HEK293T (cell line): ENCODE measurements at regions not wholly inside any gene's neighbourhood (a gene's known extent, or its start where the extent isn't known, plus 50 kb on each side); places are given as distances from the start of the nearest gene placed in this dataset.

Source experiments
- FOXM1 ChIP-seq: fragments of 450-650 bp; IDR thresholded peaks from 2 replicates; pipeline ENCODE4 v1.6.1; 2017; ENCODE audit warnings: mild to moderate bottlenecking, borderline replicate concordance
- LEF1 ChIP-seq: fragments of 450-650 bp; IDR thresholded peaks from 2 replicates; pipeline ENCODE4 v1.6.1; 2017; ENCODE audit warnings: mild to moderate bottlenecking, borderline replicate concordance
- NFRKB ChIP-seq: fragments of 450-650 bp; IDR thresholded peaks from 2 replicates; pipeline ENCODE4 v1.6.1; 2016; ENCODE audit warnings: mild to moderate bottlenecking, moderate library complexity

DNA sequence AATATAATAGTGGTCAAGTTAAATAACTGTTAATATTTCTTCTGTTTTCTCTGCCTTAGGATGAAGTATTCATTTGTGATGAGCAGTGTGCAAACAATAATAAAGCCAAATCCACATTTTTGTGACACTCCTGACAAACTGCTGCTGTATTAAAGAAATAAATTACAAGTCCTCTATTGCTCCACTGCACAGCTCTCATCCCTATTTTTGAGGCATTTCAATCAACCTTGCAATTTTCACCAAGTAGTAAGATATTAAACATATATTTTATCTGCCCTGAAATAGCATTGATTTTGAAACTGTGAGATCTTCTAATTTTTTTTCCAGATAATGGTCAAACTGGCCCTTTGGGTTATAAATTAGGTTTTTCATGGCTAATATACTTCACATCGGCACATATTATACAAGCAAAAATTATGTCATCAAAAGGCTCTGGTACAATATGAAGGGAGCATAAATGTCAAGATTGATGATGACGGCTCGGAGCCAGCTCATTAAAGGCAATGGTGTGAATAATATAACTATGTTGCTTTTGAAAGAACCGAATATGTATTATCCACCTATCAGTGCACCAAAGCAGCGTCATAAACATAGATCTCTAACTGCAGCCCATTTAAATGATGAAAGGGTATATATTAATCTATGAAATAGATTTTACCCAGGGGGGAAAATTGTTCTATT, 764.9 kb downstream of the DNAH5 start:
- TF ChIP-seq FOXM1 (no peak), NFRKB (no peak), LEF1 (no peak)
